Testis (tissue), 2 donors: ENCODE measurements at regions not wholly inside any gene's neighbourhood (a gene's known extent, or its start where the extent isn't known, plus 50 kb on each side); places are given as distances from the start of the nearest gene placed in this dataset.

Experiments
- POLR2A ChIP-seq: fragments of 450-650 bp; IDR thresholded peaks from one replicate; pipeline ENCODE4 v1.6.1; 2017; ENCODE audit warnings: antibody characterized with exemption, mild to moderate bottlenecking, moderate library complexity
- TF ChIP-seq, protein P1 (sequence below), 3 experiments: fragments of 450-650 bp in 2 of 3; fragments of 200-600 bp in 1 of 3; sonication (generic) in 1 of 3; IDR thresholded peaks; one replicate each; pipeline ENCODE4 v1.5.1; 2016 to 2019; ENCODE audit warnings: antibody characterized with exemption in 3 of 3, mild to moderate bottlenecking in 2 of 3, moderate library complexity in 1 of 3

GRCh38 chr2:167651406-167652151, 595.8 kb downstream of the STK39 start:
- TF ChIP-seq, protein P1, sequence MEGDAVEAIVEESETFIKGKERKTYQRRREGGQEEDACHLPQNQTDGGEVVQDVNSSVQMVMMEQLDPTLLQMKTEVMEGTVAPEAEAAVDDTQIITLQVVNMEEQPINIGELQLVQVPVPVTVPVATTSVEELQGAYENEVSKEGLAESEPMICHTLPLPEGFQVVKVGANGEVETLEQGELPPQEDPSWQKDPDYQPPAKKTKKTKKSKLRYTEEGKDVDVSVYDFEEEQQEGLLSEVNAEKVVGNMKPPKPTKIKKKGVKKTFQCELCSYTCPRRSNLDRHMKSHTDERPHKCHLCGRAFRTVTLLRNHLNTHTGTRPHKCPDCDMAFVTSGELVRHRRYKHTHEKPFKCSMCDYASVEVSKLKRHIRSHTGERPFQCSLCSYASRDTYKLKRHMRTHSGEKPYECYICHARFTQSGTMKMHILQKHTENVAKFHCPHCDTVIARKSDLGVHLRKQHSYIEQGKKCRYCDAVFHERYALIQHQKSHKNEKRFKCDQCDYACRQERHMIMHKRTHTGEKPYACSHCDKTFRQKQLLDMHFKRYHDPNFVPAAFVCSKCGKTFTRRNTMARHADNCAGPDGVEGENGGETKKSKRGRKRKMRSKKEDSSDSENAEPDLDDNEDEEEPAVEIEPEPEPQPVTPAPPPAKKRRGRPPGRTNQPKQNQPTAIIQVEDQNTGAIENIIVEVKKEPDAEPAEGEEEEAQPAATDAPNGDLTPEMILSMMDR (IDR thresholded peaks at IDR 0.05) = no peak
- no peak for TF ChIP-seq POLR2A
